A549 (cell line): ENCODE measurements at regions not wholly inside any gene's neighbourhood (a gene's known extent, or its start where the extent isn't known, plus 50 kb on each side); places are given as distances from the start of the nearest gene placed in this dataset.

Source experiments
- ATAC-seq, 2 experiments: fragments of 200-7000 bp in 1 of 2; fragments of >200 bp in 1 of 2; cut with Nextera tagmentation in 1 of 2; cut with Tn5 transposase in 1 of 2; 3 replicates each; pipeline versions ENCODE4 v1.8.0 to v1.9.1; 2018 to 2020; ENCODE audit warnings: mild to moderate bottlenecking in 1 of 2, moderate library complexity in 1 of 2
- CTCF ChIA-PET: fragments of 300-600 bp; sonication (Branson Sonifier 250); formaldehyde crosslinking; extraction: SDS; loops from one replicate; lab custom pipeline; 2021; ENCODE audit warnings: antibody characterized with exemption, inconsistent platforms; lab: Yijun Ruan, JAX
- POLR2A ChIA-PET: fragments of 350-600 bp; formaldehyde crosslinking; extraction: SDS; loops from one replicate; lab custom pipeline; 2021; ENCODE audit warnings: antibody characterized with exemption, inconsistent platforms; lab: Yijun Ruan, JAX
- DNase-seq, 2 experiments: peaks; one replicate each; pipeline versions ENCODE4 v3.0.0 to v3.0.0-alpha.2; 2011 to 2016; ENCODE audit warnings: low read depth in 1 of 2, low spot score in 1 of 2
- FAIRE-seq: peaks from 2 replicates; lab custom pipeline; 2011; peaks lifted over from hg19 to GRCh38; lab: Jason Lieb, UNC
- H3K27ac ChIP-seq, 2 experiments: fragments of >200 bp; sonication (Bioruptor Twin); formaldehyde crosslinking; 3 replicates each; pipeline ENCODE4 v1.5.1; 2016 to 2017
- H3K4me1 ChIP-seq: fragments of >200 bp; sonication (Bioruptor Twin); formaldehyde crosslinking; 3 replicates; pipeline ENCODE4 v1.6.1; 2016
- H3K4me2 ChIP-seq: fragments of >200 bp; sonication (Bioruptor Twin); formaldehyde crosslinking; 3 replicates; pipeline ENCODE4 v1.6.1; 2016
- H3K4me3 ChIP-seq: fragments of >200 bp; sonication (Bioruptor Twin); formaldehyde crosslinking; 3 replicates; pipeline ENCODE4 v1.5.1; 2016
- H3K9me3 ChIP-seq: fragments of >200 bp; sonication (Bioruptor Twin); formaldehyde crosslinking; 3 replicates; pipeline ENCODE4 v1.6.1; 2016
- CHD4 ChIP-seq: fragments of 200-600 bp; sonication (generic); IDR thresholded peaks from 2 replicates; pipeline ENCODE4 v1.6.1; 2016; ENCODE audit warnings: antibody characterized with exemption, mild to moderate bottlenecking, borderline replicate concordance
- EHMT2 ChIP-seq: fragments of 200-600 bp; sonication (generic); IDR thresholded peaks from 2 replicates; pipeline ENCODE4 v1.6.1; 2016; ENCODE audit warnings: antibody characterized with exemption, low read depth, mild to moderate bottlenecking, moderate library complexity
- ESRRA ChIP-seq: fragments of 150-350 bp; IDR thresholded peaks from 2 replicates; pipeline ENCODE4 v1.6.1; 2014; ENCODE audit warnings: mild to moderate bottlenecking, low read length, borderline replicate concordance
- FOXS1 ChIP-seq: fragments of 250-450 bp; sonication (Bioruptor Pico); IDR thresholded peaks from 2 replicates; pipeline ENCODE4 v1.5.0; 2020; ENCODE audit warnings: mild to moderate bottlenecking, moderate library complexity
- HES2 ChIP-seq: fragments of >200 bp; sonication (Bioruptor Twin); formaldehyde crosslinking; IDR thresholded peaks from 2 replicates; pipeline ENCODE4 v1.6.1; 2016
- HMGXB4 ChIP-seq: fragments of 250-450 bp; sonication (Bioruptor Pico); IDR thresholded peaks from 2 replicates; pipeline ENCODE4 v1.5.0; 2021; ENCODE audit warnings: mild to moderate bottlenecking, moderate library complexity, borderline replicate concordance
- KDM1A ChIP-seq: fragments of 200-600 bp; sonication (generic); IDR thresholded peaks from 2 replicates; pipeline ENCODE4 v1.6.1; 2016; ENCODE audit warnings: low read depth, mild to moderate bottlenecking
- MAX ChIP-seq: IDR thresholded peaks from 2 replicates; pipeline ENCODE4 v1.6.1; 2012
- NFE2L2 ChIP-seq: fragments of 150-350 bp; conservative IDR thresholded peaks from 2 replicates; pipeline ENCODE4 v1.6.1; 2014; ENCODE audit warnings: low read length
- PBX3 ChIP-seq: IDR thresholded peaks from 2 replicates; pipeline ENCODE4 v1.6.1; 2012
- PHF8 ChIP-seq: fragments of 200-600 bp; sonication (generic); IDR thresholded peaks from 2 replicates; pipeline ENCODE4 v1.6.1; 2016; ENCODE audit warnings: low read depth, mild to moderate bottlenecking, antibody characterized with exemption, moderate library complexity, borderline replicate concordance
- RARB ChIP-seq: fragments of 250-450 bp; sonication (Bioruptor Pico); IDR thresholded peaks from 2 replicates; pipeline ENCODE4 v1.8.0; 2021; ENCODE audit warnings: mild to moderate bottlenecking, moderate library complexity
- SREBF2 ChIP-seq: fragments of 450-650 bp; IDR thresholded peaks from 2 replicates; pipeline ENCODE4 v1.6.1; 2014; ENCODE audit warnings: mild to moderate bottlenecking, moderate library complexity
- ZC3H11A ChIP-seq: fragments of 450-650 bp; IDR thresholded peaks from 2 replicates; pipeline ENCODE4 v1.6.1; 2014; ENCODE audit warnings: antibody characterized with exemption, mild to moderate bottlenecking
- ZNF302 ChIP-seq: fragments of 250-450 bp; sonication (Bioruptor Pico); IDR thresholded peaks from 2 replicates; pipeline ENCODE4 v1.9.0; 2021; ENCODE audit warnings: inconsistent platforms, mild to moderate bottlenecking, moderate library complexity
- WGBS: methylation state at CpG from one replicate; pipeline ENCODE4 v1.1.6; 2017; ENCODE audit errors: missing lambda C conversion rate; 5-methylcytosine and 5-hydroxymethylcytosine counted together

- peaks cover 10% of the 10 kb centered on the region; the same call in 2 of the 3 replicates for H3K4me1 ChIP-seq
- TF ChIP-seq NFE2L2, result no peak
- TF ChIP-seq MAX, result no peak
- TF ChIP-seq EHMT2, result no peak
- TF ChIP-seq ESRRA, result no peak
- no peak for TF ChIP-seq RARB (CRISPR knock-in tag)
- TF ChIP-seq ZC3H11A, result no peak
- no peak for TF ChIP-seq KDM1A
- no peak for TF ChIP-seq CHD4
- no peak for TF ChIP-seq SREBF2
- no peak for TF ChIP-seq ZNF302 (CRISPR knock-in tag)
- H3K4me2 ChIP-seq, result no peak overlapping the region
- DNase-seq (no peak), FAIRE-seq (no peak), ATAC-seq (no peak)
- ChIA-PET CTCF (no interaction called here), POLR2A (no interaction called here)
- no peak overlapping the region for H3K4me3 ChIP-seq
- no peaks in the 10 kb centered on the region for H3K9me3 ChIP-seq
- 52% methylated on average over 1 of the region's 1 CpG for WGBS
- no peak overlapping the region for H3K27ac ChIP-seq
Measured at GRCh38 chr6:140178520-140178919, 804.1 kb upstream of the CITED2 start.

- no peak overlapping the region for H3K4me2 ChIP-seq
- H3K4me3 ChIP-seq, result no peak overlapping the region
- peaks cover 10% of the 10 kb centered on the region; the same call in 2 of the 3 replicates for H3K4me1 ChIP-seq
- DNase-seq (no peak), FAIRE-seq (no peak), ATAC-seq (no peak)
- H3K9me3 ChIP-seq, result no peaks in the 10 kb centered on the region
- ChIA-PET CTCF (interaction anchor here (0.6 kb wide), 1 partner anchor 12 kb away, joined by 3 read pairs; no protein-coding TSS in a partner anchor), POLR2A (no interaction called here)
- WGBS, result 82% methylated on average over 1 of the region's 1 CpG
- no peak overlapping the region for H3K27ac ChIP-seq
- TF ChIP-seq ZNF302 (CRISPR knock-in tag) (no peak), NFE2L2 (no peak), FOXS1 (no peak), RARB (CRISPR knock-in tag) (no peak)
Measured at GRCh38 chr6:140176306-140176705, 801.9 kb upstream of the CITED2 start.

GRCh38 chr6:140175486-140175885 is 801.0 kb upstream of the CITED2 start:
- POLR2A ChIA-PET, result no interaction called here

More at GRCh38 chr6:140175486-140175885, 801.0 kb upstream of the CITED2 start:
- Histone ChIP-seq H3K27ac (no peak overlapping the region), H3K4me1 (peaks cover 10% of the 10 kb centered on the region; the same call in 2 of the 3 replicates)
- WGBS, result 50% methylated on average over 1 of the region's 1 CpG
- DNase-seq, result no peak
- ATAC-seq, result no peak
- no peak for TF ChIP-seq HMGXB4 (CRISPR knock-in tag)
- TF ChIP-seq ESRRA, result no peak
- TF ChIP-seq PBX3, result no peak
- TF ChIP-seq PHF8, result no peak
- no peak for TF ChIP-seq HES2
- TF ChIP-seq SREBF2, result no peak
- TF ChIP-seq, all 56 proteins: peak for 0
- no peak overlapping the region for H3K4me2 ChIP-seq
- no peak for FAIRE-seq
- CTCF ChIA-PET, result interaction anchor here (0.5 to 0.6 kb wide), 2 partner anchors 121 to 123 kb away, joined by 3 read pairs; no protein-coding TSS in a partner anchor
- no peaks in the 10 kb centered on the region for H3K9me3 ChIP-seq
- no peak overlapping the region for H3K4me3 ChIP-seq
